ENCODE measurements at regions not wholly inside any gene's neighbourhood (a gene's known extent, or its start where the extent isn't known, plus 50 kb on each side); places are given as distances from the start of the nearest gene placed in this dataset.
A peak's percentile ranks its signal among the peaks of the same experiment; 100 is the strongest.
"Not testable (repeated sequence)": the region's sequence is repeated elsewhere in the genome, so short reads cannot be mapped to it uniquely, and the experiment has no call there.

GRCh38 chr11:129699711-129700304, 115.8 kb upstream of the TMEM45B start:
- no peak for DNase-seq
- ATAC-seq: no peak

- DNase-seq: no peak
- no peak for ATAC-seq
These were observed 114.9 kb upstream of the TMEM45B start for GRCh38 chr11:129700701-129701100.

GRCh38 chr11:129701706-129702105, 113.9 kb upstream of the TMEM45B start:
- no peak for ATAC-seq

GRCh38 chr11:129702410-129703398, 112.9 kb upstream of the TMEM45B start:
- no peak for DNase-seq
- ATAC-seq: no peak

More at GRCh38 chr11:129701706-129702105, 113.9 kb upstream of the TMEM45B start:
- no peak for DNase-seq

GRCh38 chr11:129703846-129704245, 111.8 kb upstream of the TMEM45B start:
- DNase-seq: no peak
- no peak for ATAC-seq

GRCh38 chr11:129704831-129705230, 110.8 kb upstream of the TMEM45B start:
- no peak for DNase-seq
- peak; percentile 9 for ATAC-seq

- ATAC-seq (no peak), DNase-seq (no peak)
These were observed 110.3 kb upstream of the TMEM45B start for GRCh38 chr11:129705341-129705740.

GRCh38 chr11:129705933-129706332, 109.7 kb upstream of the TMEM45B start:
- DNase-seq: no peak
- no peak for ATAC-seq

GRCh38 chr11:129709801-129710398, 105.7 kb upstream of the TMEM45B start:
- ATAC-seq (no peak), DNase-seq (no peak)

- ATAC-seq: no peak
- DNase-seq: no peak
These were observed 105.2 kb upstream of the TMEM45B start for GRCh38 chr11:129710423-129710822.

GRCh38 chr11:129711760-129712159, 103.9 kb upstream of the TMEM45B start:
- no peak for ATAC-seq
- no peak for DNase-seq

- not testable (repeated sequence) for ATAC-seq, DNase-seq
These were observed 103.0 kb upstream of the TMEM45B start for GRCh38 chr11:129712486-129713240.

GRCh38 chr11:129719037-129719436, 96.6 kb upstream of the TMEM45B start:
- DNase-seq: no peak
- ATAC-seq: no peak

- no peak for ATAC-seq
- no peak for DNase-seq
These were observed 95.5 kb upstream of the TMEM45B start for GRCh38 chr11:129720156-129720555.

- DNase-seq: no peak
- no peak for ATAC-seq
These were observed 94.7 kb upstream of the TMEM45B start for GRCh38 chr11:129720994-129721393.

GRCh38 chr11:129721685-129722084, 94.0 kb upstream of the TMEM45B start:
- DNase-seq: no peak
- ATAC-seq: no peak

GRCh38 chr11:129722529-129722928, 93.1 kb upstream of the TMEM45B start:
- ATAC-seq (no peak), DNase-seq (no peak)

- DNase-seq: no peak
- ATAC-seq: peak; percentile 15
These were observed 92.4 kb upstream of the TMEM45B start for GRCh38 chr11:129723146-129723760.

GRCh38 chr11:129723761-129724162, 91.9 kb upstream of the TMEM45B start:
- ATAC-seq (no peak), DNase-seq (no peak)

- DNase-seq (no peak), ATAC-seq (no peak)
These were observed 90.8 kb upstream of the TMEM45B start for GRCh38 chr11:129724866-129725265.

- DNase-seq (no peak), ATAC-seq (no peak)
These were observed 89.5 kb upstream of the TMEM45B start for GRCh38 chr11:129726179-129726578.

- ATAC-seq (no peak), DNase-seq (no peak)
These were observed 87.1 kb upstream of the TMEM45B start for GRCh38 chr11:129728581-129728980.

Data from stimulated activated naive CD8-positive, alpha-beta T cell treated with anti-CD3 and anti-CD28 coated beads, Interleukin-15, Interleukin-2, amounts not matched to agents 100 U/mL and 50 U/mL, for 24 hours (primary cell).